ENCODE measurements at regions not wholly inside any gene's neighbourhood (a gene's known extent, or its start where the extent isn't known, plus 50 kb on each side); places are given as distances from the start of the nearest gene placed in this dataset.

- no peak for TF ChIP-seq POLR2A (IDR thresholded peaks at IDR 0.05)
- no peak for TF ChIP-seq CTCF (IDR thresholded peaks at IDR 0.05)
These were observed 66.4 kb downstream of the NPTX2 start for GRCh38 chr7:98683514-98683913.
